GM23248 (cell line): ENCODE measurements at regions not wholly inside any gene's neighbourhood (a gene's known extent, or its start where the extent isn't known, plus 50 kb on each side); places are given as distances from the start of the nearest gene placed in this dataset.

ENCODE experiments used
- EZH2 ChIP-seq: fragments of 200-600 bp; sonication (generic); IDR thresholded peaks from 2 replicates; pipeline ENCODE4 v1.6.1; 2018; ENCODE audit warnings: antibody characterized with exemption, mild to moderate bottlenecking; ENCODE audit not compliant: insufficient read depth, poor library complexity, severe bottlenecking
- EZH2phosphoT487 ChIP-seq: fragments of 200-600 bp; sonication (generic); IDR thresholded peaks from 2 replicates; pipeline ENCODE4 v1.6.1; 2018; ENCODE audit warnings: antibody characterized with exemption, moderate library complexity, mild to moderate bottlenecking, low read depth; ENCODE audit not compliant: insufficient read depth

- TF ChIP-seq EZH2: no peak
- no peak for TF ChIP-seq EZH2phosphoT487
Observed at GRCh38 chr10:42981358-42982236, 95.3 kb upstream of the RET start.
